Fibroblast of skin of right biceps (primary cell): ENCODE measurements at regions not wholly inside any gene's neighbourhood (a gene's known extent, or its start where the extent isn't known, plus 50 kb on each side); places are given as distances from the start of the nearest gene placed in this dataset.
"Not testable (repeated sequence)": the region's sequence is repeated elsewhere in the genome, so short reads cannot be mapped to it uniquely, and the experiment has no call there.

ENCODE experiments used
- DNase-seq: peaks from one replicate; pipeline ENCODE4 v3.0.0-alpha.2; 2013

GRCh38 chr11:23263466-23263865, 403.2 kb upstream of the CCDC179 start:
- peak; percentile 41 for DNase-seq

- DNase-seq = no peak
Observed at GRCh38 chr11:23272095-23272494, 411.8 kb upstream of the CCDC179 start.

DNA sequence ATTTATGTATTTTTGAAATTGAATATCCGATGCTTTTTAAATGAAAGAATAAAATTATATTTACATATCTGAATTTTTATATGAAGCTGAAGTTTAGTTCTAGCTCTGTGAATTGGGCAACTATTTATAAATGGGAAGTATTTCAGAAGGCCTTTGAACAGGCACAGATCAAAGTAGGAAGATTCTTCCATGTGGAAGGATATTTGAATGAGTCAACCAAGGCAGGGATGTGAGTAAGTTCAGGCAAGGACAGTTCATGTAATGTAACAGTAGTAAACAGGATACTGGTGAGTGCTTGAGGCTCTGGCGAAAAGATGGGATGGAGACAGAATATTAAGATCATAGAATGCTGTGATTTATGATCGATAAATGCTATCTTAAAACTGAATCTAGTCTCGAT, 417.8 kb upstream of the CCDC179 start:
- DNase-seq = peak; percentile 67

GRCh38 chr11:23280088-23280487, 419.8 kb upstream of the CCDC179 start:
- peak; percentile 74 for DNase-seq

- no peak for DNase-seq
Observed at GRCh38 chr11:23283666-23284065, 423.4 kb upstream of the CCDC179 start.

DNA sequence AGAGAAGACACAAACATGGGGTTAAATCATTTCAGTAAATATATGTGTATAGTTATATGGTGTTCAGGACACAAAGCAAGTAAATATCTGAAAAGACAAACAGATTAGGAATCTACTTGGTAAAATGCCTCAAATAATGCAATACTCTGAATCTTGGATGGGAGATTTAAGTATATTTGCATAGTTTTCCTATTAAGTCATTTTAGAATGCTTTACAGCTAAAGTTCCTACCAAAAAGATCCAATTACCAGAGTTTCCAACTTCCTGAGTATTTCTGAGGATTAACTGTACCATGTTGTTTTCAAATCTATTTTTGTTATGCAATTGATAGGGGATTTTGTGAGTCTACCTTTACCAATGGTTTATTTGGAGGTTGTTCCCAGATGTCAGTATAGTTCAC, 424.4 kb upstream of the CCDC179 start:
- DNase-seq = peak; percentile 71

- peak; percentile 96 for DNase-seq
Observed at GRCh38 chr11:23288003-23288783, 427.9 kb upstream of the CCDC179 start.

DNA sequence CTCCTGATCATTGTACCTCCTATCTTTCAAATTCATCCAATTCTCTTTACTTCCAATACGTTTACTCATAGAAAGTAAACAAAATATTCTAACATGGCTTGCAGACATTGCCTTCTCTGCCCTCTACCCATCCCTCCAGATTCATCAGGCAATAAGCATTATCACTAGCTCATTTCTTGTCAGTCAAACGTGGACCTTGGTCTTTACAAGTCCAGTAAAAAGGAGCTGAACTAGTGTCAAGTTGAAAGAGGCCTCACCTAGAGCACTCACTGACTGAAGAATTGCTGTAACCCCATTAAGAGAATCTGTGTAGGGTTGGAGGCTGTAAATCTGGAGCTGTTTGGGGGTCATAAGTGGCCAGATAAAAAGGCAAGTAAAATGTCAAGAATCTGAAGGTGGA, 435.0 kb upstream of the CCDC179 start:
- no peak for DNase-seq

DNA sequence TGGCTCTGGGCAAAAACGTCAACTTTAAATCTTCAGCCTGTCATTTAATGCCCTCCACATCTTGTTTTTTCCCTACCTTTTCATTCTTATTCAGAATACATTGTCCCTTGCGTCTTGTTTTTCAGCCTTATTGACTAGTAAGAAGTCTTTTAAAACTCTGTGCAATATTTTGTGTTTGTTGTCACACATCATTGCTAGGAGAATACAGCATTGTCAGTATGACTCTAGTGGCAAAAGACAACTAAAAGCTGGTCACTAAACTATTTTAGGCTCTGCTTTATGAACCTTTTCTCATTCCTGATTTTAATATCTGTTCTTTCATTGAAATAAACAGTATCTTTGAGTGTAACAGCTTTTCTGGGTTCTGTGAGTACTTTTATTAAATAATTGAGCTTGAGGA, 447.8 kb upstream of the CCDC179 start:
- DNase-seq = no peak

GRCh38 chr11:23310276-23310675, 450.0 kb upstream of the CCDC179 start:
- peak; percentile 74 for DNase-seq

DNA sequence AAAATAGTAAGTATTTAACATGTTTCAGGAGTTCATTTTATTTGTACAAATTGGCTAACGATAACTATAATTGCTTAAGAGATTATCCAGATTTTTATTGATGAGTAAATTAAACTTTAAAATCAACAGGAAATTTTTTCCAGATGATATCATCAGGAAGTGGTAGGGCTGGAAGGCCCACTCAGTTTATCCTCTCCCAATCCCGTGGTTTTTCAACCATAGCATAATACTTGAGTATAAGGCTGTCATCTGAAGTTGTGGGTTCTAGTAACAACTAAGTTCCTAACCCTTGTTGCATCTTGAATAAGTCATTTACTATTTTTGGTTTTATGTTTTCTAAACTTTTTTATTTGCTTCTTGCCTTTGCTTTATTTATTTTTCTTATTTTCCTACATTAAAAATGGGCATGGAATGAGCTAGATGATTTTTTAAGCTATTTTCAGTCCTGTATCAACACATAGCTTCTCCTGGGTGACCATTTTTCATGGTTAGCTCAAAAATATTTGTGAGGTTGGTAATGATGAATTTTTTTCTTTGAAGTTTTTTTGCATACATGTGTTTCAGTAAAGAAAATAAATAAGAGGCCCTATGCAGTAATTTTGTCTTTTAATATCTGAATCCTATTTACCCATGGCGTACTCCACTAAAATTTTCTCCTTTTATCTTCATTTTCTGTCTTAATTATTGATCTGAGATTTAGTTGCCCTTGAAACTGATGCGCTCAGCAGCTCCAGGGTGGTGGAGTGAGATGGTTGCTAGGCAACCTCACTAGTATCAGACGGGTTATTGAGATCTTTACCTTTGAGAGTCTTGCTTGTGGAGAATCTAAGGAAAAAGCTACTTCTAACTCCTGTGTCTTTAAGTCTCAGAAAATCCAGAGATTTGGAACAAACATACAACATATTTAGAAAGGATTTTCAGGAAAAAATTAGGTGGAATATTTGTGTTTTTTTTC, 452.0 kb upstream of the CCDC179 start:
- DNase-seq = peak; percentile 77

DNA sequence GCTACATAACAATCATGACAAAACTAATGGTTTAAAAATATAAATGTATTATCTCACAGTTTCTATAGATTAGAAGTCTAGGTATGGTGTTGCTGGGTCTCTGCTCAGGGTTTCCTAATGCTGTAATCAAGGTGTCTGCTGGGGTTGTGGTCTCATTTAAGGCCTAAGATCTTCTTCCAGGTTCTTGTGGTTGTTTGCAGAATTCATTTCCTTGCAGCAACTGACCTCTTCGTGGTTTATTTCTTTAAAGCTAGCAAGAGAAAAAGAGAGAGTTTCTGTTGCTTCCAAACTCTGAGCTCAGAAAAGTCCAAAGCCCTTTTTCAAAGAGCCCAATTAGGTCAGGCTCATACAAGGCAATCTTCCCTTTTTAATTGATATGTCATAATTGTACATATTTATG, 452.7 kb upstream of the CCDC179 start:
- DNase-seq = no peak

- DNase-seq = no peak
Observed at GRCh38 chr11:23314162-23314561, 453.9 kb upstream of the CCDC179 start.

GRCh38 chr11:23315286-23315685, 455.0 kb upstream of the CCDC179 start:
- peak; percentile 35 for DNase-seq

DNA sequence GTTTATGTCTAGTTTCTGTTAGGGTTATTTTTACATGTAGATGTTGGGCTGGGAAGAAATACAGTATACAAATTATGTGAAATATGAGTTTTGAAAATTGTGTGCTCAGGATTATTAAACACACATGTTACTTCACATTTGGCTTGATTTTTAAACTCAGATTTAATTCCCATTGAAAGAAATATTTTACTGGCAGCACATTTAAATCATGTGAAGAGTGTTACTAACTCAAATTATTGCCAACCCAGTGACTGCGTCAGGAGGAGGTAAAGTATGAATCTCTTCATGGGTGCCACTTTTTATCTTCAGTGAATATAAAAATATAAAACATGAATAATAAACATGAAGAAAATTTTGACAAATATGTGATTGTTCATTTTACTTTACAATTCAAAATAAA, 457.5 kb upstream of the CCDC179 start:
- no peak for DNase-seq

DNA sequence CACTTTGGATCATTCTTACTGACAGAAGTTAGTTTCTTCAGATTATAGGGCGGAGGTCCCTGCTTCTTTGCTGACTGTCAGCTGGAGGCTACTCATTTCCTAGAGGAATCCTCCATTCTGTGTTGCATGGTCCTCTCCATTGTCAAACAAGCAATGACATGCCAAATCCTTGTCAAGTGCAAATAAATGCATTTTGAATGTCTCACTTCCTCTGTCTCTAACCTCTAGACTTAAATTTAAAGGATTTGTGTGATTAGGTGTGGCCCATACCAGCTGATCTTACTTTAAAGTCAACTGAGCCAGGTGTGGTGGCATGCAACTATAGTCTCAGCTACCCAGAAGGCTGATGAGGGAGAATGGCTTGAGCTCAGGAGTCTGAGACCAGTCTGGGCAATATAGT, 458.4 kb upstream of the CCDC179 start:
- DNase-seq = no peak

GRCh38 chr11:23320131-23320530, 459.9 kb upstream of the CCDC179 start:
- DNase-seq = no peak

- DNase-seq = not testable (repeated sequence)
Observed at GRCh38 chr11:23335586-23335985, 475.3 kb upstream of the CCDC179 start.

GRCh38 chr11:23336961-23337360, 476.7 kb upstream of the CCDC179 start:
- peak; percentile 64 for DNase-seq

DNA sequence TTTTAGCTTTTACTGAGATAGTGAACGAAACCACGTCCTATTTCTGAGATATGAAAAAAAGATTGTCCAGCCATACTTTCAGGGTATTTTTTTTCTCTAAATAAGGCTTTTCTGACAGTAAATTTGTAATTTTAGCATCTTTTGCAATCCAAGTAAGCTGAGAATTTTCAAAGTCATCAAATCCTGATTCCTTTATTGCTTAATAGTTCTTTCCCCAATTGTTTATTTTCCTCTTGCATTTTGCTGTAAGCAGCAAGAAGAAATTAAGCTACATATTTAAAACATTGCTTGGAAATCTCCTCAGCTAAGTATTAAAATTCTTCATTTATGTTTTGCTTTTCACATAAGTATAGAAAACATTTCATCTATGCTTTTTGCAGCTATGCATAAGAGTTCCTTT, 493.3 kb upstream of the CCDC179 start:
- DNase-seq = no peak

- peak; percentile 88 for DNase-seq
Observed at GRCh38 chr11:23359297-23359696, 499.0 kb upstream of the CCDC179 start.

DNA sequence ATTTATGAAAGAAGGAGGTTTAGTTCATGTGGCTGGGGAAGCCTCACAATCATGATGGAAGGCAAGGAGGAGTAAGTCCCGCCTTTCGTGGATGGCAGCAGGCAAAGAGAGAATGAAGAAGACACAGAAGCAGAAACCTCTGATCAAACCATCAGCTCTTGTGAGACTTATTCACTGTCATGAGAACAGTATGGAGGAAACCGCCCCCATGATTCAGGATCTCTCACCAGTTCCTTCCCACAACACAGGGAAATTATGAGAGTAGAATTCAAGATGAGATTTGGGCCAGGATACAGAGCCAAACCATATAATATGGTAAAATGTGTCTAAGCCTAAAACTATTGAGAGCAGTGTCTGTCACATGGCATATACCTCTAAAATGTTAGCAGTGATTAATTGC, 503.8 kb upstream of the CCDC179 start:
- peak; percentile 10 for DNase-seq

DNA sequence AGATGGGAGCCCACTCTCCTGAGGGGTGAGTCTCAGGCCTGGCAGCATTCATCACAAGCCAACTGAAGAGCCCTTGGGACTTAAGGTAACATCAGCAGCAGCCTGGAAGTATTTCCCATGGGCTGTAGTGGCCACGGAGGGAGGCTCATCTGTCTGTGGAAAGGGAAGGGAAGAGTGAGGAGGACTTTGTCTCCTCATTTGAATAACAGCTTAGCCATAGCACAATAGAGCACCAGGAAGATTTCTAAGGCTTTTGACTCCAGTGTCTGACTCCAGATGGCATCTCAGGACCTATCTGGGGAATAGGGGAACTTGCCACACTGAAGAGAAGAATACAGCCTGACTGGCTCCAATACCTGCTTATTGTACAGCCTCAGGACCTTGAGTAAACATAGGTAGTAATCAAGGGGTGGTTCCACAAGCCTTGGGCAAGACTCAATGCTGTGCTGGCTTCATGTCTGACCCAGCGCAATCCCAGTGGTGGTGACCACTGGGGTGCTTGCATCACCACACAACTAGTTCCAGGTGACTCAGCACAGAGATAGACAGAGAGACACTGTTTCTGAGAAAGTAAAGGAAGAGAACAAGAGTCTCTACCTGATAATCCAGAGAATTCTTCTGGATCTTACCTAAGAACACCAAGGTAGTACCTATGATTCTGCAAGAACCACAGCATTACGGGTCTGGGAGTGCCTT, 510.5 kb upstream of the CCDC179 start:
- DNase-seq = no peak
